Coronary artery (tissue), 2 donors: ENCODE measurements at regions not wholly inside any gene's neighbourhood (a gene's known extent, or its start where the extent isn't known, plus 50 kb on each side); places are given as distances from the start of the nearest gene placed in this dataset.

ENCODE experiments used
- DNase-seq: peaks from one replicate; pipeline ENCODE4 v3.0.0-alpha.2; 2017; ENCODE audit warnings: low spot score
- H3K27ac ChIP-seq, 2 donors: fragments of 200-600 bp; sonication (generic); one replicate each; pipeline ENCODE4 v1.5.1; 2016 to 2019
- H3K4me3 ChIP-seq: fragments of 200-600 bp; sonication (generic); 2 replicates; pipeline ENCODE4 v1.5.1; 2016; ENCODE audit warnings: mild to moderate bottlenecking, moderate library complexity
- CTCF ChIP-seq: fragments of 200-600 bp; sonication (generic); IDR thresholded peaks from one replicate; pipeline ENCODE4 v1.5.1; 2019; ENCODE audit warnings: antibody characterized with exemption

DNA sequence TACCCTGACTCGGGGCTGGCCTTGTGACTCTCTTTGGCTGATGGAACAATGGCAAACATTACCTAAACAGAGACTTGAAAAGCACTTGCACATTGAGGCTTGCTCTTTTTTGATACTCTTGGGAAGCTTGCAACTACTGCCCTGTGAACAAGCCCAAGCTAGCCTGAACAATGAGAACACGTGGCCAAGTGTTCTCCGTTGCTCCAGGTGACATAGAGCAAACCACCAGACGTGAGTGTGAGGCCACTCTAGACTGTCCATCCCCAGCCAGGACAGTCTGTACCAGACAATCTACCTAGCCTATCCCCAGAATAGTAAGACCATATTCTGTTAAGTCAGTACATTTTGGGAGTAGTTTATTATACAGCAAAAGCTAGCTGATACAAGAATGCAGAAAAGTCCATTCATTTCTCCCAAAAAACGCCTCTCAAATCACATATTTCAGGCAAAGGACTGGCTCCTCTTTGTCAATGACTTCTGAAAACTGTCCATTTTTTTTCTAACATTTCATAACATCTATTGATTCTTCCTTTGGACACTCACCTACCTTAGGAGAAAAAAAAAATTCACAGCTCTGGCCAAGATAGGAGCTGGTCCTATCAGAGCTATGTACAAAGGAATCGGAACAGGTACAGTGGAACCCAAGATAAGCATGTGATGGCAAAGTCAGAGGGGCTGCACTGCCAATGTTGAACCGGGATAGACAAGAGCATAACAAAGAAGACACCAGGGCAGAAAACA is 142.1 kb upstream of the PKDCC start:
- TF ChIP-seq CTCF = no peak
- H3K27ac ChIP-seq = no peak overlapping the region
- DNase-seq = peak; percentile 38
- no peak overlapping the region for H3K4me3 ChIP-seq

DNA sequence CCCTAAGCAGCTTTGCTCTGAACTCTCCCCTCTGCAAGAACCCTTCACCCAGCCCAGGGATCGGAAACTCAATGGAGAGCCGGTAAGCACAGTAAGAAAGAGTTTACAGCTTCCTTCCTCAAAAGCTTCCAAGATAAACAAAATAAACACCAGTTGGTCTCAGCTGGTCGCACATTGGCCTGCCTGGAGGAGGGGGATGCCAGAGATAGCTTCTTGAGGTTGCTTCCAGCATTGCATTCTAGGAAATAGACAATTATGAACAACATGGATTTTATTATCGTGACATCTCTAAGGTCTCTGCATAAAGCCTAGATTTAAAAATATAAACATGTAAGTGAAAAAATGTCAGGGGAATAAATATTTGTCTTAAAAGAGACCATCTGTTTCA is 141.5 kb upstream of the PKDCC start:
- no peak overlapping the region for H3K4me3 ChIP-seq
- peak; percentile 49 for DNase-seq
- TF ChIP-seq CTCF = no peak
- no peak overlapping the region for H3K27ac ChIP-seq

DNA sequence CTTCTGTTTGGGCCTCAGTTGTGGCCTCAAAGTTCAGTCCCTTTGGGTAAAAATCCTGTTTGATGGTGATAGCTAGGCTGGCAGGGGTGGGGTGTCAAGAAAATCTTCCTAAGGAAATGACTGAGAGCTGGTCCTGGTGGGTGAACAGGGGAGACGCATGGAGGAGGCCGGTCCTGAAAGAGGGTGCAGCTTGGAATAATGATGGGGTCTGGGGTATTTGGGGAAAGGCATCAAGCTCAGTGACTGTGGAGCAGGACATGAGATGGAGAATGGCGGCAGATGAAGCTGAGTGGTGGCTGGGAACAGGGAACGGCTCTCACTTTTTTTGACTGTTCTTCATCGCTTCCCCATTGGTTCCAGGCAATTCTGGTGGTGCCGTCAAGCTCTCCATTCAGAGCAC is 140.7 kb upstream of the PKDCC start:
- DNase-seq = peak; percentile 50
- H3K27ac ChIP-seq = no peak overlapping the region
- TF ChIP-seq CTCF = no peak
- no peak overlapping the region for H3K4me3 ChIP-seq

DNA sequence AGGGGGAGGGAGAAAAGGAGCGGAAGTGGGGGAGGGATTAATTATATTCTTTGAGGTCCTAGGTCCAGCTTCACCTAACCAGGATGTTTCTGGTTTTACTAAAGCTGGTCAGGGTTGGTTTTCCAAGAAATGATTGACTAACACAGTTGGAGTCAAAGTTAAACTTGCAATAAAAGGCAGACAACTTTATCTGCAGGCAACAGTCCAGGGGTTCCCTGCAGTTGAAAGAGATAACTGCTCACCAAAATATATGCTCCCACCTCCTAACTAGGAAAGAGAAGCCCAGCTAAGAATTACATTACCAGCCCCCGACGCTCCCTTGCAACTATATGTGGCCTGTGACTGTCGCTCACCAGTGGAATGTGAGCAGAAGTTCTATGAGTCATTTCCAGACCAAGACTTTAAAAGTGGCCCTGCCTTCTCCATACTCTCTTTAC is 140.0 kb upstream of the PKDCC start:
- no peak for DNase-seq
- TF ChIP-seq CTCF = no peak
- Histone ChIP-seq H3K27ac (no peak overlapping the region), H3K4me3 (no peak overlapping the region)

DNA sequence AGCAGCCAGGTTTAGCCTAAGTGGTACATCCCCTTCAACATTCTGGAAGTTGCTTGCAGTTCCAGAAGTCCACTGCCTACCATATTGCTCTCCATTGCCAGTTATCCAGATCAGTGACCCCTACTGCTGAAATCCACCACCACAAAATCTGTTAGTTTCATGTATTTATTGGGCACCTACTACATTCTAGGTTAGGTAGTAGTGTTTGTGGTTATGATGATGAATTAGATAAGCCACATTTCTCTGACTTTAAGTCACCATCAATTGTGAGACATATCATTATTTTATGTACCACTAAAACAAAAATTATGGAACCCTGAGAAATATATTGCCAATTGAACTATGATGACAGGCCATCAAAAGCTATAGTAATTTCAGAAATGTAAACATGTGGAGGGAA is 139.5 kb upstream of the PKDCC start:
- TF ChIP-seq CTCF = no peak
- H3K4me3 ChIP-seq = no peak overlapping the region
- H3K27ac ChIP-seq = no peak overlapping the region
- no peak for DNase-seq

DNA sequence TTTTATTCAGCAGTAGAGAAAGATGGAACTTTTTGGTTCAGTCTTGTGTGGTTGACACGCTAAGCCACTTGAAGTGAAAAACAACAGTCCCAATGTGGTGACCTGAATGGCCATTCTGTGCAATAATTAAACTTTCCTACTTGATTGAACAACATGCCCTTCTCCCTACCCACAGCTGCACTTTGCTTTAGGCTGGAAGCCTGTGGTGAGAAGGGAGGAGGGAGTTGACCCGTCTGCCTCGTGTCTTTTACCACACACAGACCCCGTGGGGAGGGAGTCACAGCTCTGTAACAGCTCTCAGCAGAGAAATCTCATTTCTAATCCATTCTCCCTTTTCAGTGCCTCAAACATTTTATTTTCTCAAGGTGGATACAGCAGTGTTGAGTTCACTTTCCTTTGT is 138.2 kb upstream of the PKDCC start:
- DNase-seq = no peak
- no peak overlapping the region for H3K4me3 ChIP-seq
- TF ChIP-seq CTCF = no peak
- H3K27ac ChIP-seq = no peak overlapping the region

- Histone ChIP-seq H3K4me3 (no peak overlapping the region), H3K27ac (no peak overlapping the region)
- no peak for TF ChIP-seq CTCF
- no peak for DNase-seq
Observed at GRCh38 chr2:41910126-41910525, 137.7 kb upstream of the PKDCC start.
